GM23248 (cell line): ENCODE measurements at regions not wholly inside any gene's neighbourhood (a gene's known extent, or its start where the extent isn't known, plus 50 kb on each side); places are given as distances from the start of the nearest gene placed in this dataset.
"Not testable (repeated sequence)": the region's sequence is repeated elsewhere in the genome, so short reads cannot be mapped to it uniquely, and the experiment has no call there.

Source experiments
- EZH2 ChIP-seq: fragments of 200-600 bp; sonication (generic); IDR thresholded peaks from 2 replicates; pipeline ENCODE4 v1.6.1; 2018; ENCODE audit warnings: antibody characterized with exemption, mild to moderate bottlenecking; ENCODE audit not compliant: insufficient read depth, poor library complexity, severe bottlenecking
- EZH2phosphoT487 ChIP-seq: fragments of 200-600 bp; sonication (generic); IDR thresholded peaks from 2 replicates; pipeline ENCODE4 v1.6.1; 2018; ENCODE audit warnings: antibody characterized with exemption, moderate library complexity, mild to moderate bottlenecking, low read depth; ENCODE audit not compliant: insufficient read depth

DNA sequence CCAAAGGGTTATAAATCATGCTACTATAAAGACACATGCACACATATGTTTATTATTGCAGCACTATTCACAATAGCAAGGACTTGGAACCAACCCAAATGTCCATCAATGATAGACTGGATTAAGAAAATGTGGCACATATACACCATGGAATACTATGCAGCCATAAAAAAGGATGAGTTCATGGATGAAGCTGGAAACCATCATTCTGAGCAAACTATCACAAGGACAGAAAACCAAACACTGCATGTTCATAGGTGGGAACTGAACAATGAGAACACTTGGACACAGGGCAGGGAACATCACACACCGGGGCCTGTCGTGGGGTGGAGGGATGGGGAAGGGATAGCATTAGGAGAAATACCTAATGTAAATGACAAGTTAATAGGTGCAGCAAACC is 322.1 kb downstream of the RPLP1 start:
- not testable (repeated sequence) for TF ChIP-seq EZH2, EZH2phosphoT487
